Hepatocyte (in vitro differentiated cells): ENCODE measurements at regions not wholly inside any gene's neighbourhood (a gene's known extent, or its start where the extent isn't known, plus 50 kb on each side); places are given as distances from the start of the nearest gene placed in this dataset.

ENCODE experiments used
- EZH2 ChIP-seq: fragments of 200-600 bp; sonication (generic); IDR thresholded peaks from 2 replicates; pipeline ENCODE4 v1.6.1; 2016; ENCODE audit warnings: antibody characterized with exemption, mild to moderate bottlenecking, borderline replicate concordance
- TF ChIP-seq, protein P1 (sequence below): fragments of 200-600 bp; sonication (generic); IDR thresholded peaks from 2 replicates; pipeline ENCODE4 v1.5.1; 2016; ENCODE audit warnings: antibody characterized with exemption, mild to moderate bottlenecking; ENCODE audit not compliant: poor library complexity

DNA sequence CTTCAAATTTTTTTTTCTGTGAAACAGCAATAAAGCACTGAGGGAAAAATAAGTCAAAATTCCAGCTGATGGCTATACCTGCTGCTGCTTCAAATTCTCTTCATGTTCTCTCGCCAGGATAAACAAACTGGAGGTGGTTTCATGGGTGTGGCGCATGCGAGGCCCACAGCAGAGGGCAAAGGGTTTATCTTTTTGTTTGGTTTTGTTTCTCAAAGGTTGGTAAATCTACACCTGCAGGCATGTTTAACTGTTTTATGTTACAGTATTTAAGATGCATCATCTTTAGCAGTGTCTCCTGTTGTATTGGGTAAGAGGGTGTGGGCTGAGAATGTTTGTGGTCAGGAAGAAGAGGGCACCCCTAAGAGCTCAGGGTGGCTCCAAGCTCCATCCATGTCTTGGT lies 342.2 kb downstream of the CDH26 start:
- TF ChIP-seq, protein P1, sequence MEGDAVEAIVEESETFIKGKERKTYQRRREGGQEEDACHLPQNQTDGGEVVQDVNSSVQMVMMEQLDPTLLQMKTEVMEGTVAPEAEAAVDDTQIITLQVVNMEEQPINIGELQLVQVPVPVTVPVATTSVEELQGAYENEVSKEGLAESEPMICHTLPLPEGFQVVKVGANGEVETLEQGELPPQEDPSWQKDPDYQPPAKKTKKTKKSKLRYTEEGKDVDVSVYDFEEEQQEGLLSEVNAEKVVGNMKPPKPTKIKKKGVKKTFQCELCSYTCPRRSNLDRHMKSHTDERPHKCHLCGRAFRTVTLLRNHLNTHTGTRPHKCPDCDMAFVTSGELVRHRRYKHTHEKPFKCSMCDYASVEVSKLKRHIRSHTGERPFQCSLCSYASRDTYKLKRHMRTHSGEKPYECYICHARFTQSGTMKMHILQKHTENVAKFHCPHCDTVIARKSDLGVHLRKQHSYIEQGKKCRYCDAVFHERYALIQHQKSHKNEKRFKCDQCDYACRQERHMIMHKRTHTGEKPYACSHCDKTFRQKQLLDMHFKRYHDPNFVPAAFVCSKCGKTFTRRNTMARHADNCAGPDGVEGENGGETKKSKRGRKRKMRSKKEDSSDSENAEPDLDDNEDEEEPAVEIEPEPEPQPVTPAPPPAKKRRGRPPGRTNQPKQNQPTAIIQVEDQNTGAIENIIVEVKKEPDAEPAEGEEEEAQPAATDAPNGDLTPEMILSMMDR: no peak
- no peak for TF ChIP-seq EZH2
